HL-60 (cell line): ENCODE measurements at regions not wholly inside any gene's neighbourhood (a gene's known extent, or its start where the extent isn't known, plus 50 kb on each side); places are given as distances from the start of the nearest gene placed in this dataset.

Source experiments
- CTCF ChIP-seq: IDR thresholded peaks from one replicate; pipeline ENCODE4 v1.5.1; 2011; ENCODE audit warnings: low read length, control low read depth, inconsistent platforms; ENCODE audit not compliant: insufficient read depth
- GABPA ChIP-seq: IDR thresholded peaks from 2 replicates; pipeline ENCODE4 v1.6.1; 2012; ENCODE audit warnings: low read depth
- TF ChIP-seq, protein P1 (sequence below): IDR thresholded peaks from 2 replicates; pipeline ENCODE4 v1.6.1; 2012; ENCODE audit warnings: low read depth; ENCODE audit not compliant: insufficient replicate concordance

GRCh38 chr1:215482079-215482478, 85.0 kb upstream of the KCTD3 start:
- TF ChIP-seq GABPA (no peak), CTCF (no peak)
- TF ChIP-seq, protein P1, sequence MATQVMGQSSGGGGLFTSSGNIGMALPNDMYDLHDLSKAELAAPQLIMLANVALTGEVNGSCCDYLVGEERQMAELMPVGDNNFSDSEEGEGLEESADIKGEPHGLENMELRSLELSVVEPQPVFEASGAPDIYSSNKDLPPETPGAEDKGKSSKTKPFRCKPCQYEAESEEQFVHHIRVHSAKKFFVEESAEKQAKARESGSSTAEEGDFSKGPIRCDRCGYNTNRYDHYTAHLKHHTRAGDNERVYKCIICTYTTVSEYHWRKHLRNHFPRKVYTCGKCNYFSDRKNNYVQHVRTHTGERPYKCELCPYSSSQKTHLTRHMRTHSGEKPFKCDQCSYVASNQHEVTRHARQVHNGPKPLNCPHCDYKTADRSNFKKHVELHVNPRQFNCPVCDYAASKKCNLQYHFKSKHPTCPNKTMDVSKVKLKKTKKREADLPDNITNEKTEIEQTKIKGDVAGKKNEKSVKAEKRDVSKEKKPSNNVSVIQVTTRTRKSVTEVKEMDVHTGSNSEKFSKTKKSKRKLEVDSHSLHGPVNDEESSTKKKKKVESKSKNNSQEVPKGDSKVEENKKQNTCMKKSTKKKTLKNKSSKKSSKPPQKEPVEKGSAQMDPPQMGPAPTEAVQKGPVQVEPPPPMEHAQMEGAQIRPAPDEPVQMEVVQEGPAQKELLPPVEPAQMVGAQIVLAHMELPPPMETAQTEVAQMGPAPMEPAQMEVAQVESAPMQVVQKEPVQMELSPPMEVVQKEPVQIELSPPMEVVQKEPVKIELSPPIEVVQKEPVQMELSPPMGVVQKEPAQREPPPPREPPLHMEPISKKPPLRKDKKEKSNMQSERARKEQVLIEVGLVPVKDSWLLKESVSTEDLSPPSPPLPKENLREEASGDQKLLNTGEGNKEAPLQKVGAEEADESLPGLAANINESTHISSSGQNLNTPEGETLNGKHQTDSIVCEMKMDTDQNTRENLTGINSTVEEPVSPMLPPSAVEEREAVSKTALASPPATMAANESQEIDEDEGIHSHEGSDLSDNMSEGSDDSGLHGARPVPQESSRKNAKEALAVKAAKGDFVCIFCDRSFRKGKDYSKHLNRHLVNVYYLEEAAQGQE = no peak
